Tibial artery (tissue), 4 donors: ENCODE measurements at regions not wholly inside any gene's neighbourhood (a gene's known extent, or its start where the extent isn't known, plus 50 kb on each side); places are given as distances from the start of the nearest gene placed in this dataset.
"Not testable (repeated sequence)": the region's sequence is repeated elsewhere in the genome, so short reads cannot be mapped to it uniquely, and the experiment has no call there.

Experiments
- DNase-seq, 2 donors: peaks; one replicate each; pipeline ENCODE4 v3.0.0-alpha.2; 2019
- H3K27ac ChIP-seq, 2 donors: fragments of 200-600 bp; sonication (generic) in 1 of 2; 1 replicate in 1 of 2; 2 replicates in 1 of 2; pipeline ENCODE4 v1.5.1; 2018 to 2019; ENCODE audit warnings: mild to moderate bottlenecking in 1 of 2
- H3K27me3 ChIP-seq, 2 donors: fragments of 200-600 bp; sonication (generic) in 1 of 2; one replicate each; pipeline versions ENCODE4 v1.5.1 to v1.6.0; 2016 to 2019
- H3K36me3 ChIP-seq, 3 donors: fragments of 200-600 bp; sonication (generic) in 2 of 3; one replicate each; pipeline ENCODE4 v1.5.1; 2016 to 2019; ENCODE audit warnings: mild to moderate bottlenecking in 2 of 3
- H3K4me1 ChIP-seq, 4 donors: fragments of 200-600 bp; sonication (generic) in 2 of 4; 1 replicate in 3 of 4; 2 replicates in 1 of 4; pipeline ENCODE4 v1.5.1; 2016 to 2019
- H3K4me3 ChIP-seq, 2 donors: fragments of 200-600 bp; sonication (generic) in 1 of 2; 1 replicate in 1 of 2; 2 replicates in 1 of 2; pipeline ENCODE4 v1.5.1; 2018 to 2019; ENCODE audit warnings: mild to moderate bottlenecking in 2 of 2
- H3K9me3 ChIP-seq, 3 donors: fragments of 200-600 bp; sonication (generic) in 1 of 3; one replicate each; pipeline ENCODE4 v1.5.1; 2016 to 2019
- CTCF ChIP-seq, 2 experiments: fragments of 200-600 bp in 1 of 2; fragments of 450-650 bp in 1 of 2; IDR thresholded peaks; one replicate each; pipeline ENCODE4 v1.5.1; 2017 to 2019; ENCODE audit warnings: antibody characterized with exemption in 2 of 2, mild to moderate bottlenecking in 1 of 2, moderate library complexity in 1 of 2
- intact Hi-C: fragments of 100-400 bp; cut with DNase I; formaldehyde crosslinking; loops from one replicate; pipeline ENCODE4 v1.15.0; 2023; ENCODE audit warnings: low total_unique reads

- H3K4me3 ChIP-seq = no peak overlapping the region
- H3K4me1 ChIP-seq = no peaks in the 10 kb centered on the region
- H3K27ac ChIP-seq = no peak overlapping the region
- intact Hi-C loops = no loop called here
- no peaks in the 10 kb centered on the region for H3K27me3 ChIP-seq
- peaks cover 0 to 4% (median 0%) of the 10 kb centered on the region in 3 donors for H3K9me3 ChIP-seq
- no peak for DNase-seq
- no peak for TF ChIP-seq CTCF (IDR thresholded peaks at IDR 0.05)
- no peaks in the 10 kb centered on the region for H3K36me3 ChIP-seq
Observed at GRCh38 chr10:84018826-84019225, 120.5 kb upstream of the GHITM start.

- DNase-seq, H3K9me3 ChIP-seq, H3K27me3 ChIP-seq, H3K36me3 ChIP-seq, H3K27ac ChIP-seq, intact Hi-C loops, H3K4me1 ChIP-seq, H3K4me3 ChIP-seq: not testable (repeated sequence)
Observed at GRCh38 chr10:84019854-84020458, 119.4 kb upstream of the GHITM start.

- H3K36me3 ChIP-seq = no peaks in the 10 kb centered on the region
- H3K4me3 ChIP-seq = no peak overlapping the region
- TF ChIP-seq CTCF (IDR thresholded peaks at IDR 0.05) = peak in 1 of 2 experiments; percentile 12
- intact Hi-C loops = no loop called here
- peaks cover 0 to 4% (median 0%) of the 10 kb centered on the region in 3 donors for H3K9me3 ChIP-seq
- H3K27ac ChIP-seq = no peak overlapping the region
- DNase-seq = no peak
- H3K4me1 ChIP-seq = no peaks in the 10 kb centered on the region
- no peaks in the 10 kb centered on the region for H3K27me3 ChIP-seq
Observed at GRCh38 chr10:84026821-84027257, 112.5 kb upstream of the GHITM start.

GRCh38 chr10:84029840-84030239 is 109.5 kb upstream of the GHITM start:
- Histone ChIP-seq H3K27me3 (no peaks in the 10 kb centered on the region), H3K36me3 (no peaks in the 10 kb centered on the region), H3K27ac (no peak overlapping the region), H3K4me1 (no peaks in the 10 kb centered on the region), H3K4me3 (no peak overlapping the region), H3K9me3 (no peaks in the 10 kb centered on the region)
- DNase-seq = no peak
- TF ChIP-seq CTCF (IDR thresholded peaks at IDR 0.05) = no peak
- intact Hi-C loops = no loop called here

GRCh38 chr10:84038035-84038434 is 101.3 kb upstream of the GHITM start:
- Histone ChIP-seq H3K4me1 (no peaks in the 10 kb centered on the region), H3K27me3 (no peaks in the 10 kb centered on the region), H3K4me3 (no peak overlapping the region), H3K27ac (no peak overlapping the region), H3K9me3 (peaks cover 0 to 5% (median 0%) of the 10 kb centered on the region in 3 donors), H3K36me3 (no peaks in the 10 kb centered on the region)
- no peak for TF ChIP-seq CTCF (IDR thresholded peaks at IDR 0.05)
- intact Hi-C loops = no loop called here
- DNase-seq = no peak

GRCh38 chr10:84039957-84040356 is 99.4 kb upstream of the GHITM start:
- Histone ChIP-seq H3K9me3 (peaks cover 0 to 5% (median 0%) of the 10 kb centered on the region in 3 donors), H3K36me3 (no peaks in the 10 kb centered on the region), H3K4me3 (no peak overlapping the region), H3K27me3 (no peaks in the 10 kb centered on the region), H3K27ac (no peak overlapping the region), H3K4me1 (no peaks in the 10 kb centered on the region)
- DNase-seq = no peak
- intact Hi-C loops = no loop called here
- no peak for TF ChIP-seq CTCF (IDR thresholded peaks at IDR 0.05)
